ENCODE measurements at regions not wholly inside any gene's neighbourhood (a gene's known extent, or its start where the extent isn't known, plus 50 kb on each side); places are given as distances from the start of the nearest gene placed in this dataset.
"Not testable (repeated sequence)": the region's sequence is repeated elsewhere in the genome, so short reads cannot be mapped to it uniquely, and the experiment has no call there.

DNA sequence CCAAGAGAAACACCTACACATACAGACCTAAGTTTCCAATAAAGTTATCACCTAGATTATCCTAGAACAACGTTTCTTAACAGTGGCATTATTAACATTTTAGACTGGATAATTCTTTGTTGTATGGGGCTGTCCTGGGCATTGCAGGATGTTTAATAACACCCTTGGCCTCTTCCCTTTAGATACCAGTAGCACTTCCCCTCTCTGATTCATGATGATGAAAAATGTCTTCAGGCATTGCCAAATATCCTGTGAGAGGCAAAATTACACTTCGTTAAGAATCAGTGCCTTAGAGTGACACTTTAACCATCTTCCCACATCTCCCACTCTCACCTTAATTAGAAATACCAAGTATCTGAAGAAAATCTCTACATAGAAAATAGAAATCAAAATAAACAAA, 352.6 kb downstream of the CGGBP1 start:
- DNase-seq = no peak

DNA sequence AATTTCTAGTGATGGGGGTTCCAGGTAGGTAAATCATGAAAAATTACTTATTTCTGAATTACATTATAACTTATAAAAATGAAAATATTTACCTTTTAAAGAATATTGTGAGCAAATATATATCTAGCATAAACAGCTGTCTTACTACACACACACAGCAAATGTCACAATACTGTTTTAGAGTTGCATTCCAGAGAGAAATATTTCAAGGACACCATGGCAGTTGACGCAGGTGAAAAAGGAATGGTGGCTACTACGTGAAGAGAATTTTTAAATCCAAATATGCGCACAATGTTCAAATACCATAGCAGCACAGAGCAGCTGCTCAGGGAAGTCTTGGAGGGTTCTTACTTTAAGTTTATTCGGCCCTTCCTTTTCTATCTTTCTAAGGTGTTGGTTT, 356.2 kb downstream of the CGGBP1 start:
- DNase-seq = no peak

DNA sequence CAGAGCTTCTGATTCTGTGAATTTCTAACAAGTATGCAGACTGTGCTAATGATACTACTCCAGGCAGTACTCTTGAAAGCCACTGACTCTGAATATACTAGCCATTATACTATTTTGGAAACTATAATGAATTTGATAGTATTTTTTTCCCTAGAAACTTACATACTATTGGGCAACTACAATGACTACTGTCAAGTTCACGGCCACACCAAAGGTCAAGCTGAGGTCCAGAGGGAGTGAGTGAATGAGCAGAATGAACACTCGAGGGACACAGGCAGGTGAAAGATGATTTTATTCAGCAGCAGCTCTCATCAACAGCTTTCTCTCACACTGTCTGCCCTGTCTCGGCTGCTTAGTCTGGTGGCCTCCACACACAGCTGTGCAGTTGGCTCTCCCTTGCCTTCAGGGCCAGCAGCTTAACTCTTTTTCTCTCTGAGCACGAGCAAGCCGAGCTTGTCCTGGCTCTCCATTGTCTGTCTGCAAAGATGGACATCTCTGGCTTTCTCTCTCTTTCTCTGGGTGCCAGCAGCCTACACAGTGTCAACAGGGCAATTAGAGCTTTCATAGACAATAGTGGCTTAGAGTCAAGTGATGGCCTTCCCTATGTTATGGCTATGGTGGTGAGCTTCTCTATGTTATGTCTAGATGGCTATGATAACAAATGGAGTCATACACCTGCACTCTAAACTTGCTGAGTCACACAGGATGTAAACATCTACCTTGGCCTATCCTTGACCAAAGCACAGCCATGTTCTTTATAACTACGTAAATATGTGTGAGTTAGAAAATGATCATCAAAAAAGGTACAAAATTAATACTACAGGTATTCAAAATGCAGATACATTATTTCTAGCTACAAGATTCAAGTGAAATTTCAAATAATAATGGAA, 362.4 kb downstream of the CGGBP1 start:
- DNase-seq = no peak

DNA sequence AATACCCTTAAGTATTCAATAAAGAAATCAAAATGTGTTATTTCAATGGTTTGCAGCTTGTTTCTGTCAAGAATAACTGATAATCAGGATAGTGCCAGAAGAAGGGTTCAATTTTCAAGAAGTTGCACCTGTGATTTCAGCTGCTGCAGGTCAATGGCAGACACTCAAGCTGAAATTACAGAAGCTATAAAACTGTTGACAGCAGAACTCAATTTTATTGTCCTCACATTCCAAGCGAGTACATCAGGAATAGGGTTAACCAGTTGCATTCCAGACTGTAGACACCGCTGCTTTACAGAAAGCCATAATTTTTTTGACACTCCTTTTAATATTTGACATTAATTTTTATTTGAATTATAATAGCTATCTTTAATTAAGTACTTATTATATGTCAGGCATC, 364.1 kb downstream of the CGGBP1 start:
- no peak for DNase-seq

DNA sequence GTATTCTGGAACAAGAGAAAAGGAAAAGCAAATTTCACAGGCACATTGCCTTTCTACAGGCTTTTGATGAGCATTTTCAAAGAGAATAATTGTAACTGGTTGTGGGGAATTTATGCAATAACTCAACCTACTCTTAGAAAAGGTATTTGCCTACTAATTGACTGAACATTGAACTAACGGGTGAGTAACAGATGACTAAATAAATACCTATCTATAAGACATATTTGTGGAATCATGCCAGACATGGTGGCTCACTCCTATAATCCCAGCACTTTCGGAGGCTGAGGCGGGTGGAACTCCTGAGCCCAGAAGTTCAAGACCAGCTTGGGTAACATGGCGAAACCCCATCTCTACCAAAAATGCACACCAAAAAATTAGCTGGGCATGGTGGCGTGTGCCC, 367.7 kb downstream of the CGGBP1 start:
- DNase-seq = no peak

DNA sequence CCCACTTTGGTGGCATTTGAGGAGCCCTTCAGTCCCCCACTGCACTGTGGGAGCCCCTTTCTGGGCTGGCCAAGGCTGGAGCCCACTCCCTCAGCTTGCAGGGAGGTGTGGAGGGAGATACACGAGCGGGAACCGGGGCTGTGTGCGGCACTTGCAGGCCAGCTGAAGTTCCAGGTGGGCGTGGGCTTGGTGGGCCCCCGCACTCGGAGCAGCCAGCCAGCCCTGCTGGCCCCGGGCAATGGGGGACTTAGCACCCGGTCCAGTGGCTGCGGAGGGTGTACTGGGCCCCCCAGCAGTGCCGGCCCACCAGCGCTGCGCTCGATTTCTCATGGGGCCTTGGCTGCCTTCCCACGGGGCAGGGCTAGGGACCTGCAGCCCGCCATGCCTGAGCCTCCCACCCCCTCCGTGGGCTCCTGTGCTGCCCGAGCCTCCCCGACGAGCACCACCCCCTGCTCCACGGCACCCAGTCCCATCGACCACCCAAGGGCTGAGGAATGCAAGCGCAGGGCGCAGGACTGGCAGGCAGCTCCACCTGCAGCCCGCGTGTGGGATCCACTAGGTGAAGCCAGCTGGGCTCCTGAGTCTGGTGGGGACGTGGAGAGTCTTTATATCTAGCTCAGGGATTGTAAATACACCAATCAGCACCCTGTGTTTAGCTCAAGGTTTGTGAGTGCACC, 379.7 kb downstream of the CGGBP1 start:
- DNase-seq = not testable (repeated sequence)

DNA sequence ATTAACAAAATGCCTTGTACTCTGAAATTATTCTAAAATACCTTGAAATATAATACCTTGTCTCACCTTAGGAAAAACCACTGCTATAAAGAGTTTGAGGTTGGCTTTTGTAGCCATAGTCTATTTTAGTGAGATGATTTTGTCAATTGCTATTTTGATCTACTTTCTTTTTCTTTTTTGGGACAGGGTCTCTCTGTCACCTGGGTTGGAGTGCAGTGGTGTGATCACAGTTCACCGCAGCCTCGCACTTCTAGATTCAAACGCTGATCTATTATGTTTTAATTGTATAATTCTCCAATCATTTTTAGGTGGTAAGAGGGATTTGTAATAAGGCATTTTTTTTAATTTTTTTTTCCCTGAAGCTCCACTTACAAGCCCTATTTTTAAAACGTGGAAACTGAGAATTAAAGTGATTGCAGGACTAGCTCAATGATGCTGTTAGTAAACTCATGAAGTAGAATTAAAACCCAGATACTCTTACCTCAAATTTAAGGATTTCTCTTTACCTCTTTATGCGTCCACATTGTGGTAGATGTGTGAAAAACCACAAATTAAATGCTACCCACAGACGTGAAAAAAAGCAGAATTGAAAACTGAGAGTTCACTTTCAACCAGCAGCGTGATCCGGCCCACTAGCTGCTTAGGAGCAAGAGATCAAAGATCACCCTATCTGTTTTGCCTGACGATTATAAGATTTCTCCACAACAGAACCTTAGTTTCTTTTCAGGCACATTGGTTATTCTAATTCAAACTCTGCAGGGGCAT, 384.2 kb downstream of the CGGBP1 start:
- DNase-seq = no peak

DNA sequence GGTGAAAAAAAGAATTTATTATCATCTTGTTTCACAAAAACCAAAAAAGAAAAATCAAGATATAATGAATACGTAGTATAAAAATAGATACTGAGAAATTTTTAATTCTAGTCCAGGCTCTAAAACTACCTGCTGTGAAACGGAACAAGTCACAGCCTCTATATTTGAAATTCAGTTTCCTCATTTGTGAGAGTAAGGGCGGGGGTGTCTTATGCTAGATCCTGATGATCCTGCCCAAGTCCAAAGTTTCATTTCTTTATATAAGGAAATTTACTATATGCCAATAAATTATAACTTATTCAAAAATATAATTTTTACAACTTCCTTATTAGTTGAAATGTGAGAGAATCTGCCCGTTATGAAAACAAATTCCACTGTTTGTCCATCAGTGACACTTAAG, 385.7 kb downstream of the CGGBP1 start:
- DNase-seq = no peak

DNA sequence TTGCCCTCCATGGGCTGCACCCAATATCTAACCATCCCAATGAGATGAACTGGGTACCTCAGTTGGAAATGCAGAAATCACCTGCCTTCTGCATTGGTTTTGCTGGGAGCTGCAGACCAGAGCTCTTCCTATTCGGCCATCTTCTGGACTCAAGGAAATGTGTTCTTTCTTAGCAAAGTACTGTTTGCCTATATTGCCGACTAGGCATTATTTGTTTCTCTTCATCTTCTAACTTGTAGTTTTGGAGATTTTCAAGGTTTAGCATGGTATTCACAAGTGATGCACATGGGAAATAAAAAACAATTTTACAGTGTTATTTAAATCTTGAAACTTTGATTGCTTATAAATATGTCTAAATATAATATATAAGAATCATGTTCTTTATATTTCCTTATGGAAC, 377.8 kb upstream of the POU1F1 start:
- DNase-seq = no peak

DNA sequence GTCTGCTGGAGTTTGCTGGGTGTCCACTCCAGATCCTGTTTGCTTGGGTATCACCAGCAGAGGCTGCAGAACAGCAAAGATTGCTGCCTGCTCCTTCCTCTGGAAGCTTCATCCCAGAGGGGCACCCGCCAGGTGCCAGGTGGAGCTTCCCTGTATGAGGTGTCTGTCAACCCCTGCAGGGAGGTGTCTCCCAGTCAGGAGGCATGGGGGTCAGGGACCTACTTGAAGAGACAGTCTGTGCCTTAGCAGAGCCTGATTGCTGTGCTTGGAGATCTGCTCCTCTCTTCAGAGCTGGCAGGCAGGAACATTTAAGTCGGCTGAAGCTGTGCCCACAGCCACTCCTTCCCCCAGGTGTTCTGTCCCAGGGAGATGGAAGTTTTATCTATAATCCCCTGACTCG, 376.8 kb upstream of the POU1F1 start:
- DNase-seq = not testable (repeated sequence)

DNA sequence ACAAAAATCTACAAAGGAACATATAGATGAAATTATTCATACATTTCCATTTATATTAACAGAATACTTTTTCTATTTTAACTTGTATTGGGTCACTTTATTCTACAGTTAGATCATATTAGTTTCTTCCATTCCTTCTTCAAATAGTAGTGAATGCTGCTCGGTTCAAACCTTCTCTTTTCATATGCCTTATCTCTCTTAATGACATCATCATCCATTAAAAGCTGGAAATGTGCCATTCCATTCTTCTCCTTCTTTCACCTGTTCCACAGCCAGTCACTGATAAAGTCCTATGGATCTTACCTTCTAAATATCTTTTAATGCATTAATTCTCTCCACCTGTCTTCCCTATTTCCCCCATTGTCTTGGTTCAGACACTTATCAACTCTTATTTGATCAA, 358.0 kb upstream of the POU1F1 start:
- no peak for DNase-seq

DNA sequence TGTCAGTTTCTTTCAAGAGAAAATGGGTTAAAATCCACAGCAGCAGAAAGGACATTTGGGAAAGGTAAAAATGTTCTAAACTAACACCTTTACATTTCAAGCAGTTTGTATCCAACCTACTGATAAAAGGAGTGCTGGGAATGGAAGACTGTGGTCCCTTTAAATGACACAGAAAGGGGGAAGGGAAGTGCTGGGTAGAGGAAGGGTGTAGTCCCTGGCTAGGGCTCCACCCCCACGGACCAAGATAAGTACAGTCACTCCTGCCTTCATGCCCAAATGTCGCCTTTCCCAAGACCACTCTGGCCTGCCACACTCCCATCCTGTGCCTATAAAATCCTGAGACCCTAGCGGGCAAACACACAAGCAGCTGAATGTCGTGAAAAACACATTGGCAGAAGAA, 350.9 kb upstream of the POU1F1 start:
- no peak for DNase-seq

DNA sequence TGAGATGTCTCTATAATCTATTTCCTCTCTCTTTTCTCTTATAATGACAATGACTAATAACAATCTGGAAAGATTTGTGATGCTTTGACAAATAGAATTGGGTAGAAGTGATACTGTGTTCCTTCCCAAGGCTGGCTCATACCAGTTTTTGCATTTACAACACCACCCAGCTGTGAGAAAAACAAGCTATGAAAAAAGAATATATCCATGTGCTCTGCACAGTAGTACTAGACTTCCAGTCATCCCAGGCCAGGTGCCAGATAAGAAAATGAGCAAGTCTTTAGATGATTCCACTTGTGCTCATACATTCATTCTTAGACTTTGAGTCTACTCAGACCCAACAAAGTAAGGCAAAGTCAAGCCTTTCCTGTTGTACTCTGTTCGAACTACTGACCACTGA, 350.2 kb upstream of the POU1F1 start:
- no peak for DNase-seq

DNA sequence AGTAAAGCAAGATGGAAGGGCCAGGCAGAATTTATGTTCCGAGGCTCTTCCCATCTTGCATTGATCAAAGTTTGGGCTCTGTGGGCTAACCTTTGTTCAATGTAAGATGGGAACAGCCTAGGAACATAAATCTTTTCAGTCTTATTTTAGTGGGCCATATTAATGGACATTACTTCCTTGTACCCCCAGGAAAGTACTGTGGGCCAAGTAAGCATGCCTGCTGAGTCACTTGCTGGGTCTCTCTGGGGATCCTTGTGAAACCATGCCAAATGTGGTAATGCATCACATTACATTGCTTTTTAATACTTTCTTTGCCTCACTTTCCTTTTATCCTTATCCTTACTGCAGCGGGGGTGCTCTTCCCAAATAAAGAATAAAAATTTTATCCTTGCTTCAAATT, 349.5 kb upstream of the POU1F1 start:
- no peak for DNase-seq

DNA sequence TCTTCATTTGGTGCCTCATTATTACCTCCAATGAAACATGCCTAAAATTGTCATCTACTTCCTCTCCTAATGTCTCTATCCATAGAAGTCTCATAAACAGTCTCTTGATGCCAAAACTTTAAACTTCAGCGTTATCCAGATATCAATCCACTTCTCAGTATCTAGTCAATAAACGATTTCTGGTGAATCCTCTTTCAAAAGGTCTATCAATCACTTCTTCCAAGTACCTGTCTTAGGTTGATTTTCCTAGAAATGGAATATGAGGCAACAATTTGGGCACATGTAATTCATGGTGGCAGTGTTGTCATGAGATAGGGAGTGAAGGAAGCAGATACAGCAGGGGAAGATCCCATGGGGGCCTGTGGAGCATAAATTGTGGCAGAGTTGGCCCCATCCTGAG, 348.5 kb upstream of the POU1F1 start:
- DNase-seq = no peak

DNA sequence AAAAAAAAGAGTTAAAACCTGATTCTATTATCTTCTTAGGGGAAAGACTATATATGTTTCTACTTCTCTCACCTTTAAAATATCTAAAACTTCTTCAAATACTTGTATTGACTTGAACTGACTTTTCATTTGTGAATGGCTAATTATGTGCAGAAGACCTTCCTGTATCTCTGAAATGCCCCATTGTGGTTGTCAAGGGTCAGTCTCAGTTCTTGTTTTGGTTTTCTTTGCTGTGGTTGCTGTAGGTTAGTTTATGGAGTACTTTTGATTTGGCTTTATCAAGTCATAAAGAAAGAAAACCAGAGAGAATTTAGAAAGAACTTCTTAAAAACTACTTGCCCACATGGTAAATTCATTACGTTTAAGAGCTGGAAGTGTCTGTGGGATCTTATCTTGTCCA, 345.3 kb upstream of the POU1F1 start:
- no peak for DNase-seq

DNA sequence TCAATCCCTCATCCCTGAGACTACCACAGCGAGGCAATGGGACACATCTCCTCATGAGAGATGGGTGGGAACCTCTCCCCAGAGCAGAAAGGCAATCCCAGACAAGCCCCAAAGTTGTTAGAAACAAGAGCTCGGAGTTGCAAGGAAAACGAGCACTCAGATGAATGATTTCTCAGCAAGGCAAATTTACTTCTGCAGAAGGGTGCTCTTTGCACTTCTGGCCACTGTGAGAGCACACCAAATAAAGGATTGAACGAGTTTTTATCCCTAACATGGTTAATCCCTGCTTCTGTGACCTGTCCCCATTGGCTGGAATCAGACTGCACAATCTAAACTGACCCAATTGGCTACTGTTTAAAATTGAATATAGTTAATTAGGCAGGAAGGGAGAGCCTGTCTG, 339.1 kb upstream of the POU1F1 start:
- DNase-seq = no peak

DNA sequence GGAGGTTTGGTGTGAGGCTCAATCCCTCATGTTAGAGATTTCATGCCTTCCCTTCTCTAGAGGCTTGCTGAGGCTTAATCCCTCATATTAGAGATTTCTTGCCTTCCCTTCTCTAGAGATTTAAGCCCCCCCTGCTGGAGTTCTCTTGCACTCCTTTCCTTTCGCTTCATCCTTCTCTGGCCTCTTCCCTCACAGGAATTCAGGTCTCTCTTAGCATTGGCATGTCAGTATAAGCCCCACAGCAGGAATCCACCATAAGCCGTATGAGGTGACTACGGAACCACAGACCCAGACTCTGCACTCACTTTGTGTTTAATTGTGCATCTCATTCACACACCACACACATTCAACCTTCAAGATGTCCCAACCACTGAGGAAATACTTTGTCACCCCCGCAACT, 338.6 kb upstream of the POU1F1 start:
- DNase-seq = no peak

DNA sequence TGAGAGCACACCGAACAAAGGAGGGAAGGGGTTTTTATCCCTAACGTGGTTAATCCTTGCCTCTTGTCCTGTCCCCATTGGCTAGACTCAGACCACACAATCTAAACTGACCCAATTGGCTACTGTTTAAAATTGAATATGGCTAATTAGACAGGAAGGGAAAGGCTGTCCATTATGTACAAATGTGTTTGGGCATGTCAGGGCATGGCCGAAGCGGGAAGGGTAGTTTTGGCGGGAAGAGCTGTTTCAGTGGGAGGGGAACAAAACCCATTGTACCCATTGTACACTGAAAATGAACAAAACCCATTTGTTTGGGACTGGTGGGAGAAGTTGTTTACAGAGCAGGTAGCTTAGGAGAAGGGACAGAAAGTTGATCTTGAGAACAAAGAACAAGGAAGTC, 330.9 kb upstream of the POU1F1 start:
- DNase-seq = no peak

DNA sequence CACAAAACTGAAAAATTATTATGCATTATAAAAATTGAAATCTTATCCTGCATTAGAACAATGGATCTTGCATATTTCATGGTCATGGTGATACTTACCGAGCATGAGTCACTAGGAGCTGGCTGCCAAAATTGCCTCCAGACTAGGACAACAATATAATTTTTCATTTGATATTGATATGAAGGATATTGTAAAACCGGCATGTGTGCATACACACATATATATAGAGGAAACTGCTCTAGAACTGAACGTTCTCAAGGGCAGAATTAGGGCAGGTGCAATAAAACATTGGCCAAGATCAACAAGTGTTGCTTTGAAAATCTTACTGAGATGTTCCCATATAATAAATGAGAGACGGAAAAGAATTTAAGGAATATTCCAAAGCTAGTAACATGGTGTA, 319.4 kb upstream of the POU1F1 start:
- no peak for DNase-seq

DNA sequence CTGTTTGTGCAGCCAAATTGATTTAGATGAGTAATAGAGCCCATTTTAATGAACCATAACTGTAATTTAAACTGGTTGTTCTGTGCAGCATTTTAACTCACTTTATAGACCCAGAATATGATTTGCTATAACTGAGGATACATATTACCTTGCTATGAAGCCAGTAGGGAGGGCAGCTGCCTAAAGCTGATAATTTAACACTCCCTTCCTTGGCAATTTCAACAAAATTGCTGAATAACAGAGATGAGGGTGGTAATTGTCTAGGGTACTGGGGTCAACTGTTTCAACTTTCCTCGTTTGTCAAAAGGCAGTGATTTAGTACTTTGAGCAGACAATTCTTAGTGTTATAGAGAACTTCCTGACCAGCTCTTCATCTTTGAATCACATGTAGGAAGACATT, 304.9 kb upstream of the POU1F1 start:
- no peak for DNase-seq

DNA sequence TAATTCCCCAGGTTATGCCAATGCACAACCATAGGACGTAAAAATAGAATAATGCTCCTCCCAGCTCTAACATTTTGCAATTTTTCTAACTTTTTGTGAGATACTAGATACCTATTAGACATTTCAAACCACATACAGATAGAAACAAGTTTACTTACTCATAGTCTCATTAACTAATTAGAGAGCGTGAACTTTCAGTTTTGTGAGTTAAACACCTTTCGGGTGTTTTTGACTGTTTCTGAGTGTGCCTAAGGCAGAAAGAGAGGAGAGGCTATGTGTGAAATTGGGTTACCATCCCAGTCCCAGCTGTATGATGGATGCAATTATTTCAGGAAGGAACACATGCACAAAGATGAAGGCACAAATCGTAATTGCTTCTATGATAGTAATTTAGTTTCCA, 300.4 kb upstream of the POU1F1 start:
- no peak for DNase-seq

DNA sequence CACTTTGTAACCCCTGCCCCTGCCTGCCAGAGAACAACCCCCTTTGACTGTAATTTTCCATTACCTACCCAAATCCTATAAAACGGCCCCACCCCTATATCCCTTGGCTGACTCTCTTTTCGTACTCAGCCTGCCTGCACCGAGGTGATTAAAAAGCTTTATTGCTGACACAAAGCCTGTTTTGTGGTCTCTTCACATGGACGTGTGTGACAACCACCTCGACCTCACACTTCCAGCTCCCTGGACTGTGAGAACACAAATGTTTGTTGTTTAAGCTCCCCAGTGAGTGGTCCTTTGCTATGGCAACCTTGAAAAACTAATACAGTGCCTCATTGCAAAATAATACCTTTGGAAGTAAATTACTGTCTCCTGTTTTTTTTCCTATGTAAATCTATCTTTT, 299.2 kb upstream of the POU1F1 start:
- DNase-seq = no peak

DNA sequence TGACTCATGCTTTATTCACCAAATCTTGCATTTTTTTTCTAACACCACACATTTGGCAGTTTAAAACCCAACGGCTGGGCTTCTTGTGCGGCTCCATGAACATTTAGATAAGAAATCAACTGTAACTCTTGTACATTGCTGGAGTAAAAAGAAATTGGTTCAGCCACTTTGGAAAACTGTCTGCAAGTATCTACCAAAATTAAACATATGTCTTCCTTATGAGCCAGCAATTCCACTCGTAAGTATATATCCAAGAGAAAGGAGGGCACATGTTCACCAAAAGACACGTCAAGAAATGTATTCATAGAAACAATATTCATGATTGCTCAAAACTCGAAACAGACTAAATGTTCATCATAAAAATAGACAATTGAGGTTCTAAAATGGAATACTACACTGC, 291.9 kb upstream of the POU1F1 start:
- DNase-seq = no peak

All from activated CD4-positive, alpha-beta T cell treated with anti-CD3 and anti-CD28 coated beads, Interleukin-2, amount 50 U/mL, for 4 hours (primary cell).